ENCODE measurements at regions not wholly inside any gene's neighbourhood (a gene's known extent, or its start where the extent isn't known, plus 50 kb on each side); places are given as distances from the start of the nearest gene placed in this dataset.

DNA sequence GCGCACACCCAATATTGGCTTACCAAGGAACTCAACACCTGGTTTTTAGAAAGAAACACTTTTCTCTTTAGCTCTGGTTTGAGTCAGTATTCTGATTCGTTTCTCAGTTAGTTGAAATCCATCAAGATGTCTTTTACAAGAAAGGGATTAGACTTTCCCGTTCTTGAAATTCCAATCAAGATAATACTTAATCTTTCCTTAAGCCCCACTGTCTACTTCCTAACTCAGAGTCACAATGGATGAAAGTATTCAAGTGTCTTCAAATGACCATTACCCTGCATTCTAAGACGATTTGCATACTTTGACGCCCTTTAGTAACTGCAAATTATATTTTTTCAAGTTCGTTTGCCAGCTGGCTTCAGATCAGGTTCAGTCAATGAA is 189.8 kb downstream of the USP22 start:
- TF ChIP-seq EP300 (IDR thresholded peaks at IDR 0.05) = no peak
- TF ChIP-seq POLR2AphosphoS2 (conservative IDR thresholded peaks at IDR 0.05; ENCODE audit: low read length) = no peak
- no peak for TF ChIP-seq NR3C1 (IDR thresholded peaks at IDR 0.05)
- TF ChIP-seq, protein P1, sequence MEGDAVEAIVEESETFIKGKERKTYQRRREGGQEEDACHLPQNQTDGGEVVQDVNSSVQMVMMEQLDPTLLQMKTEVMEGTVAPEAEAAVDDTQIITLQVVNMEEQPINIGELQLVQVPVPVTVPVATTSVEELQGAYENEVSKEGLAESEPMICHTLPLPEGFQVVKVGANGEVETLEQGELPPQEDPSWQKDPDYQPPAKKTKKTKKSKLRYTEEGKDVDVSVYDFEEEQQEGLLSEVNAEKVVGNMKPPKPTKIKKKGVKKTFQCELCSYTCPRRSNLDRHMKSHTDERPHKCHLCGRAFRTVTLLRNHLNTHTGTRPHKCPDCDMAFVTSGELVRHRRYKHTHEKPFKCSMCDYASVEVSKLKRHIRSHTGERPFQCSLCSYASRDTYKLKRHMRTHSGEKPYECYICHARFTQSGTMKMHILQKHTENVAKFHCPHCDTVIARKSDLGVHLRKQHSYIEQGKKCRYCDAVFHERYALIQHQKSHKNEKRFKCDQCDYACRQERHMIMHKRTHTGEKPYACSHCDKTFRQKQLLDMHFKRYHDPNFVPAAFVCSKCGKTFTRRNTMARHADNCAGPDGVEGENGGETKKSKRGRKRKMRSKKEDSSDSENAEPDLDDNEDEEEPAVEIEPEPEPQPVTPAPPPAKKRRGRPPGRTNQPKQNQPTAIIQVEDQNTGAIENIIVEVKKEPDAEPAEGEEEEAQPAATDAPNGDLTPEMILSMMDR (IDR thresholded peaks at IDR 0.05) = no peak
- TF ChIP-seq POLR2A (IDR thresholded peaks at IDR 0.05; ENCODE audit: low read length) = no peak
- no peak for TF ChIP-seq HDAC2 (IDR thresholded peaks at IDR 0.05)

Data from A549 (cell line).